ENCODE measurements at regions not wholly inside any gene's neighbourhood (a gene's known extent, or its start where the extent isn't known, plus 50 kb on each side); places are given as distances from the start of the nearest gene placed in this dataset.

DNA sequence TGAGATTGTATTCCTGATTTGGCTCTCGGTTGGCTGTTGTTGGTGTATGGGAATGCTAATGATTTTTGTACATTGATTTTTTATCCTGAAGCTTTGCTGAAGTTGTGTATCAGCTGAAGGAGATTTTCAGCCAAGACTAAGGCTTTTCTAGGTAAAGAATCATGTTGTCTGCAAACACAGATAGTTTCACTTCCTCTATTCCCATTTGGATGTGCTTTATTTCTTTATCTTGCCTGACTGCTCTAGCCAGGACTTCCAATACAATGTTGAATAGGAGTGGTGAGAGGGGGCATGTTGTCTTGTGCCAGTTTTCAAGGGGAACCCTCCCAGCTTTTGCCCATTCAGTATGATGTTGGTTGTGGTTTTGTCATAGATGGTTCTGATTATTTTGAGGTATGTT, 90.4 kb downstream of the CYP26B1 start:
- TF ChIP-seq GATA1 (IDR thresholded peaks at IDR 0.05; ENCODE audit: low read depth, low read length) (no peak), POLR2A (IDR thresholded peaks at IDR 0.05; ENCODE audit: low read length) (no peak)
